HL-60 (cell line): ENCODE measurements at regions not wholly inside any gene's neighbourhood (a gene's known extent, or its start where the extent isn't known, plus 50 kb on each side); places are given as distances from the start of the nearest gene placed in this dataset.

Experiments used
- DNase-seq, 2 experiments: peaks; one replicate each; pipeline ENCODE4 v3.0.0-alpha.2; 2010 to 2020; ENCODE audit warnings: low read depth in 1 of 2, low spot score in 1 of 2
- H3K27ac ChIP-seq: fragments of 250-450 bp; sonication (Bioruptor Pico); replicated peaks from 2 replicates; pipeline ENCODE4 v1.5.1; 2020; ENCODE audit warnings: mild to moderate bottlenecking, moderate library complexity
- H3K27me3 ChIP-seq: fragments of 250-450 bp; sonication (Bioruptor Pico); 2 replicates; pipeline ENCODE4 v1.5.1; 2021; ENCODE audit warnings: mild to moderate bottlenecking, moderate library complexity; ENCODE audit not compliant: insufficient read depth, poor library complexity, severe bottlenecking
- H3K4me3 ChIP-seq: replicated peaks from 2 replicates; pipeline ENCODE4 v1.5.1; 2011; ENCODE audit warnings: mild to moderate bottlenecking, control low read depth, low read length; ENCODE audit not compliant: insufficient read depth
- GABPA ChIP-seq: IDR thresholded peaks from 2 replicates; pipeline ENCODE4 v1.6.1; 2012; ENCODE audit warnings: low read depth
- POLR2AphosphoS5 ChIP-seq: IDR thresholded peaks from 2 replicates; pipeline ENCODE4 v1.6.1; 2012; ENCODE audit warnings: low read depth
- SPI1 ChIP-seq: IDR thresholded peaks from 2 replicates; pipeline ENCODE4 v1.6.1; 2012; ENCODE audit warnings: low read depth, mild to moderate bottlenecking, borderline replicate concordance
- TF ChIP-seq, protein P1 (sequence below): IDR thresholded peaks from one replicate; pipeline ENCODE4 v1.5.1; 2011; ENCODE audit warnings: low read length, control low read depth, inconsistent platforms; ENCODE audit not compliant: insufficient read depth
- TF ChIP-seq, protein P2 (sequence below): IDR thresholded peaks from 2 replicates; pipeline ENCODE4 v1.6.1; 2012; ENCODE audit warnings: low read depth; ENCODE audit not compliant: insufficient replicate concordance

DNA sequence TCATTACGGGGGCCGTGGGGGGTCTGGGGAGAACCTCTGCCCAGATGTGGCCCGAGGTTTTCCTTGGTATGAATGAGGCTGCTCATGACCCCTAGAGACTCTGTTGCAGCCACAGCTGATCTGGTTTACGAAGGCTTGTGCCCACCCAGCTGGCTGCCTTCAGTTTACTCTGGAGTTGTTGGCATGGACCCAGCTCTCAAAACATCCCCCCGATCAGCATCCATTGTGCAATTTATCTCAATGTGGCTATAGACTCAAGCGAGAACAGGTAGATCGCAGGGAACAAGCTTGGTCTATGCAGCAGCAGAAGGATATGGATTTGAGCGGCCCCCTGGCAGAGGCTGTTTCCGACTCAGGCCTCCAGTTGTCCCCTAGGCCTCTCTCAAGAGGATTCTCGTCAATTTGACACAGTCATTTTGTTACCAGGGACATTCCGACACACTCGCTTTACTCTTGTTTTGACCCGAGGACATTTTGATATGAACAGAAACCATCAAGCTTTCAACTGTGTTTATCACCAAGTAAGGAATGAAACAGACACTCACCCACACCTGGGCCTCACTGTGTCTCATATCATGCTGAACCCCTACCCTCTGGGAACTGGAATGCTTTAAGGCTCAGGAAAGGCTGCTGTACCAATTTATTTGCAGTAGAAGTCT is 161.5 kb downstream of the KATNAL1 start:
- H3K4me3 ChIP-seq = no peak overlapping the region
- H3K27me3 ChIP-seq = no peaks in the 10 kb centered on the region
- no peak overlapping the region for H3K27ac ChIP-seq
- TF ChIP-seq, protein P1, sequence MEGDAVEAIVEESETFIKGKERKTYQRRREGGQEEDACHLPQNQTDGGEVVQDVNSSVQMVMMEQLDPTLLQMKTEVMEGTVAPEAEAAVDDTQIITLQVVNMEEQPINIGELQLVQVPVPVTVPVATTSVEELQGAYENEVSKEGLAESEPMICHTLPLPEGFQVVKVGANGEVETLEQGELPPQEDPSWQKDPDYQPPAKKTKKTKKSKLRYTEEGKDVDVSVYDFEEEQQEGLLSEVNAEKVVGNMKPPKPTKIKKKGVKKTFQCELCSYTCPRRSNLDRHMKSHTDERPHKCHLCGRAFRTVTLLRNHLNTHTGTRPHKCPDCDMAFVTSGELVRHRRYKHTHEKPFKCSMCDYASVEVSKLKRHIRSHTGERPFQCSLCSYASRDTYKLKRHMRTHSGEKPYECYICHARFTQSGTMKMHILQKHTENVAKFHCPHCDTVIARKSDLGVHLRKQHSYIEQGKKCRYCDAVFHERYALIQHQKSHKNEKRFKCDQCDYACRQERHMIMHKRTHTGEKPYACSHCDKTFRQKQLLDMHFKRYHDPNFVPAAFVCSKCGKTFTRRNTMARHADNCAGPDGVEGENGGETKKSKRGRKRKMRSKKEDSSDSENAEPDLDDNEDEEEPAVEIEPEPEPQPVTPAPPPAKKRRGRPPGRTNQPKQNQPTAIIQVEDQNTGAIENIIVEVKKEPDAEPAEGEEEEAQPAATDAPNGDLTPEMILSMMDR = no peak
- TF ChIP-seq GABPA (no peak), SPI1 (no peak), POLR2AphosphoS5 (no peak)
- TF ChIP-seq, protein P2, sequence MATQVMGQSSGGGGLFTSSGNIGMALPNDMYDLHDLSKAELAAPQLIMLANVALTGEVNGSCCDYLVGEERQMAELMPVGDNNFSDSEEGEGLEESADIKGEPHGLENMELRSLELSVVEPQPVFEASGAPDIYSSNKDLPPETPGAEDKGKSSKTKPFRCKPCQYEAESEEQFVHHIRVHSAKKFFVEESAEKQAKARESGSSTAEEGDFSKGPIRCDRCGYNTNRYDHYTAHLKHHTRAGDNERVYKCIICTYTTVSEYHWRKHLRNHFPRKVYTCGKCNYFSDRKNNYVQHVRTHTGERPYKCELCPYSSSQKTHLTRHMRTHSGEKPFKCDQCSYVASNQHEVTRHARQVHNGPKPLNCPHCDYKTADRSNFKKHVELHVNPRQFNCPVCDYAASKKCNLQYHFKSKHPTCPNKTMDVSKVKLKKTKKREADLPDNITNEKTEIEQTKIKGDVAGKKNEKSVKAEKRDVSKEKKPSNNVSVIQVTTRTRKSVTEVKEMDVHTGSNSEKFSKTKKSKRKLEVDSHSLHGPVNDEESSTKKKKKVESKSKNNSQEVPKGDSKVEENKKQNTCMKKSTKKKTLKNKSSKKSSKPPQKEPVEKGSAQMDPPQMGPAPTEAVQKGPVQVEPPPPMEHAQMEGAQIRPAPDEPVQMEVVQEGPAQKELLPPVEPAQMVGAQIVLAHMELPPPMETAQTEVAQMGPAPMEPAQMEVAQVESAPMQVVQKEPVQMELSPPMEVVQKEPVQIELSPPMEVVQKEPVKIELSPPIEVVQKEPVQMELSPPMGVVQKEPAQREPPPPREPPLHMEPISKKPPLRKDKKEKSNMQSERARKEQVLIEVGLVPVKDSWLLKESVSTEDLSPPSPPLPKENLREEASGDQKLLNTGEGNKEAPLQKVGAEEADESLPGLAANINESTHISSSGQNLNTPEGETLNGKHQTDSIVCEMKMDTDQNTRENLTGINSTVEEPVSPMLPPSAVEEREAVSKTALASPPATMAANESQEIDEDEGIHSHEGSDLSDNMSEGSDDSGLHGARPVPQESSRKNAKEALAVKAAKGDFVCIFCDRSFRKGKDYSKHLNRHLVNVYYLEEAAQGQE = no peak
- DNase-seq = no peak

DNA sequence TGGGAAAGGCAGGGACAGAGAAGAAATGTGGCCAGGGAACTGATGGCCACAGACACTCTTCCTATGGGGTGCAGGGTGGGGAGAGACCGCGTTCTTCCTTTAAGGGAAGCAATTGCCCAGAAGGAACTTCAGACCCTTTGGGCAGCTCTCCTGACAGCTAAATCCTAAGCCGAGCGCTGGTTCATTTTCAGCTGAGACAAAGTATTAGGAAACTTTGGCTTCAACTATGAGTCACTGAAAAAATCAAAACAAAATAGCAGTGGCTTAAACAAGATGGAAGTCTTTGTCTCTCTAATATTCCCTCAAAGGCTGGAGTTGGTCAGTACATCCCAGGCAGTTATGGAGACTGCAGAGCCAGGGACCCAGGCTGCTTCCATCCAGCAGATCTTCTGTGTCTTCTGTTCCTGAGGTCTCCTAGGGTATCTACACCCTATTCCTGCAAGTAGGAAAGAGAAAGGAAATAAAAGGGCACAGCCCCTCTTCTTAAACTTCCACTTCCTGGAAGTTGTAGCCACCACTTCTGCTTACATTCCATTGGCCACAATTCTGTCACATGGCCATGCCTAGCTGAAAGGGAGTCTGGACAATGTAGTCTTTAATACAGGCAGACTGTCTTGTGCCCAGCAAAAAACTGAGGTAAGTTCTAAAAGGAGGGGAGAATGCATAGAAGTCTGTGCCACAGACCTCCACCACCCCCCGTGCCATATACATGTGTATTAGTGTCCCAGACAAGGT is 163.5 kb downstream of the KATNAL1 start:
- Histone ChIP-seq H3K27me3 (no peaks in the 10 kb centered on the region), H3K4me3 (no peak overlapping the region), H3K27ac (no peak overlapping the region)
- TF ChIP-seq POLR2AphosphoS5 (no peak), SPI1 (no peak), GABPA (no peak)
- TF ChIP-seq, protein P1 = no peak
- TF ChIP-seq, protein P2 = no peak
- DNase-seq = peak in 1 of 2 experiments; percentile 6

DNA sequence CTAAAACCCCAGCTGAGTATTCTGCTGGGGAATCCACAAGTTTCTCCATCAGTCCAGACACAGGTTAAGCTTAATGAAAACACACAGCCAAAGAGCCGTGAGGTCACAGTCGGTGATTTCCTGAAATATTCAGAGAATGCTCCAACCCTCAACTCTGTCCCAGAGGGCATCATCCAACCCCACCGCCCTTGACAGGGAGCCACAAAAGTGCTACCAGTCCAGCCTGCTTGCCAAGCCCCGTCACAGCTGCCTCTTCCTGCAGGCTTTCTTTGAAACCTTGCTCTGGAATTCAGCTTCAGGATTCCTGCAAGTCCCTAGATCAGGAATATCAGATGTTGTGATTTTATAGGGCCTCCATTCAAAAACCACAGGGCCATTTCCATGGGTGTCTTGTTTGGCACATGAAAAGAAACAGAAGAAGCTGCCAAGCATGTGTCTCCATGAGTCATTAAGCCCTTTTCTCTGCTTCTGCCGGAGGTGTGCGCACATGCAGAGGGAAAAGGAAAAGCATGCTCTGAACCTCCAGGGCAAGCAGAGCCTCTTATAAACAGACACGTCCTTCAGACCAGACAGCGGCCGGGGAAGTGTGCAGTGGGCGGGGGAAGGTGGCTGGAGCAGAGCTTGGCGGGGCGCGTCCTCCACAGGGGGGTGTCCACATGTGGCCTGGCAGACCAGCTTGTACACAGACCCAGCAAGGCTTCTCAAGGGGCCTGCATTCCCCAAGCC is 164.7 kb downstream of the KATNAL1 start:
- TF ChIP-seq GABPA = no peak
- TF ChIP-seq, protein P1 = no peak
- TF ChIP-seq, protein P2 = no peak
- TF ChIP-seq POLR2AphosphoS5 = no peak
- no peak for TF ChIP-seq SPI1
- H3K27ac ChIP-seq = no peak overlapping the region
- no peak for DNase-seq
- H3K27me3 ChIP-seq = no peaks in the 10 kb centered on the region
- H3K4me3 ChIP-seq = no peak overlapping the region
